ENCODE measurements at regions not wholly inside any gene's neighbourhood (a gene's known extent, or its start where the extent isn't known, plus 50 kb on each side); places are given as distances from the start of the nearest gene placed in this dataset.

DNA sequence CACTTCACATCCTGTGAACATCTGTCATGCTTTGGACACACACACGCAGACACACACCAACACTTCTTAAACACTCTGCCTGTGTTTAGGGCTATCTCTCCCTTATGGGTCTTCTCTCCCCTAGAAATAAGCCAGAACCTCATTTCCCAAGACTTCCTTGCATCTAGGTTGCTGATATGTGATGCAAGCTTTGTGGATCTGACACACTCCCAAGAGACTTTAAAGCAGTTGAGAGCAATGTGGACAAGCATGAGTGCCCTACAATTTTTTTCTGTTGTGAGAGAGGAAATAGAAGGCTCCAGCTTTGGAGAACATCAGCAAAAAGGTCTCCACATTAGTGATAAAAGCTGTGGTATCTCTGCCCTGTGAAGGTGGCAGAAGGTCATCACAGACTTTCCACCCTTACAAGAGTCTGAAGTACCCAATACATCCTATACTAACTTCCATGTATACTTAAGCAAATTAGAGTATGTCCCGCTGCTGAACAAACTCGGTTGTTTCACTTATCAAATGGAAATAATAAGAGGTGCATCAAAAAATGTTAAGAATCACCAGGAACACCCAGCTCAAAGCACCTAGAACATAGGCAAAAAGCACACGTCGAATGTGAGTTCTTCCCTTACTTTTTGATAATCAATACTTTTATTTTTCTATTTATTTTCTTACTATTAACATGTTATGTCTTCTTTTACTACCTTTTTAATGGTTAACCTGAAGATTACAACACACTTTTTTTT is 267.6 kb downstream of the SETD4 start:
- TF ChIP-seq ZNF565 (CRISPR knock-in tag; conservative IDR thresholded peaks at IDR 0.05; ENCODE audit: low read depth) (no peak), ZFP3 (CRISPR knock-in tag; IDR thresholded peaks at IDR 0.05) (no peak), ZC3H10 (CRISPR knock-in tag; IDR thresholded peaks at IDR 0.05) (no peak), OSR1 (CRISPR knock-in tag; IDR thresholded peaks at IDR 0.05) (no peak), SNAI2 (CRISPR knock-in tag; IDR thresholded peaks at IDR 0.05) (no peak)

Data from SK-N-SH treated with all-trans-retinoic acid at 6 μM for 48 hours (cell line).